ENCODE measurements at regions not wholly inside any gene's neighbourhood (a gene's known extent, or its start where the extent isn't known, plus 50 kb on each side); places are given as distances from the start of the nearest gene placed in this dataset.
"Not testable (repeated sequence)": the region's sequence is repeated elsewhere in the genome, so short reads cannot be mapped to it uniquely, and the experiment has no call there.

GRCh38 chr1:182316454-182316853 is 75.1 kb downstream of the GLUL start:
- TF ChIP-seq CTCF (CRISPR knock-in tag; IDR thresholded peaks at IDR 0.05); PBX3 (CRISPR knock-in tag; IDR thresholded peaks at IDR 0.05; ENCODE audit: borderline replicate concordance); RAD21 (CRISPR knock-in tag; IDR thresholded peaks at IDR 0.05); PRDM15 (CRISPR knock-in tag; IDR thresholded peaks at IDR 0.05); JUND (CRISPR knock-in tag; IDR thresholded peaks at IDR 0.05); CBX1 (IDR thresholded peaks at IDR 0.05; ENCODE audit: low read depth); SP1 (IDR thresholded peaks at IDR 0.05); SP1 (CRISPR knock-in tag; IDR thresholded peaks at IDR 0.05); ZNF274 (CRISPR knock-in tag; IDR thresholded peaks at IDR 0.05); SUZ12 (IDR thresholded peaks at IDR 0.05; ENCODE audit: low read depth, low read length): not testable (repeated sequence)
